ENCODE measurements at regions not wholly inside any gene's neighbourhood (a gene's known extent, or its start where the extent isn't known, plus 50 kb on each side); places are given as distances from the start of the nearest gene placed in this dataset.
A peak's percentile ranks its signal among the peaks of the same experiment; 100 is the strongest.

GRCh38 chr1:114342376-114342775 lies 168.6 kb downstream of the TRIM33 start:
- DNase-seq: peak; percentile 85

GRCh38 chr1:114341856-114342255 lies 169.1 kb downstream of the TRIM33 start:
- no peak for DNase-seq

- DNase-seq: peak; percentile 43
These were observed 169.7 kb downstream of the TRIM33 start for GRCh38 chr1:114341299-114341698.

GRCh38 chr1:114340892-114341291 lies 170.1 kb downstream of the TRIM33 start:
- no peak for DNase-seq

GRCh38 chr1:114339379-114339778 lies 171.6 kb downstream of the TRIM33 start:
- no peak for DNase-seq

GRCh38 chr1:114338191-114338890 lies 172.7 kb downstream of the TRIM33 start:
- no peak for DNase-seq

GRCh38 chr1:114337417-114337816 lies 173.6 kb downstream of the TRIM33 start:
- DNase-seq: no peak

- no peak for DNase-seq
These were observed 174.6 kb downstream of the TRIM33 start for GRCh38 chr1:114336360-114336759.

GRCh38 chr1:114335273-114335672 lies 175.7 kb downstream of the TRIM33 start:
- no peak for DNase-seq

GRCh38 chr1:114334297-114334696 lies 176.7 kb downstream of the TRIM33 start:
- no peak for DNase-seq

GRCh38 chr1:114333690-114334089 lies 177.3 kb downstream of the TRIM33 start:
- DNase-seq: no peak

- no peak for DNase-seq
These were observed 178.3 kb upstream of the SYT6 start for GRCh38 chr1:114331936-114332335.

- DNase-seq: peak; percentile 35
These were observed 176.8 kb upstream of the SYT6 start for GRCh38 chr1:114330451-114330983.

GRCh38 chr1:114328361-114328904 lies 174.8 kb upstream of the SYT6 start:
- no peak for DNase-seq

- DNase-seq: no peak
These were observed 170.9 kb upstream of the SYT6 start for GRCh38 chr1:114324662-114324965.

GRCh38 chr1:114323959-114324661 lies 170.4 kb upstream of the SYT6 start:
- no peak for DNase-seq

- no peak for DNase-seq
These were observed 169.1 kb upstream of the SYT6 start for GRCh38 chr1:114322734-114323133.

GRCh38 chr1:114322207-114322606 lies 168.5 kb upstream of the SYT6 start:
- DNase-seq: no peak

GRCh38 chr1:114320586-114320985 lies 166.9 kb upstream of the SYT6 start:
- no peak for DNase-seq

- DNase-seq: no peak
These were observed 165.7 kb upstream of the SYT6 start for GRCh38 chr1:114319418-114319817.

GRCh38 chr1:114318961-114319360 lies 165.3 kb upstream of the SYT6 start:
- DNase-seq: no peak

GRCh38 chr1:114316204-114316603 lies 162.5 kb upstream of the SYT6 start:
- DNase-seq: no peak

- no peak for DNase-seq
These were observed 162.0 kb upstream of the SYT6 start for GRCh38 chr1:114315631-114316030.

- DNase-seq: no peak
These were observed 160.9 kb upstream of the SYT6 start for GRCh38 chr1:114314576-114314975.

Measured in NK-92 treated with Interleukin-12 subunit alpha and Interleukin-12 subunit beta, amount 100 ng/mL, for 24 hours (cell line).